HCT116 (cell line): ENCODE measurements at regions not wholly inside any gene's neighbourhood (a gene's known extent, or its start where the extent isn't known, plus 50 kb on each side); places are given as distances from the start of the nearest gene placed in this dataset.

ENCODE experiments used
- ATAC-seq: fragments of 200-7000 bp; cut with Tn5 transposase; 2 replicates; pipeline ENCODE4 v1.9.1; 2020; ENCODE audit warnings: mild to moderate bottlenecking, moderate library complexity
- BruUV-seq: library from RNA; stranded (reverse); fragments of 400-500 nt; replicated peaks from 2 replicates; lab custom pipeline; 2021; lab: Mats Ljungman, UMichigan
- CTCF ChIA-PET: fragments of 300-600 bp; sonication (Branson Sonifier 250); formaldehyde crosslinking; loops from one replicate; lab custom pipeline; 2021; ENCODE audit warnings: antibody characterized with exemption; lab: Charles Lee
- POLR2A ChIA-PET: fragments of 300-600, 350-600 bp; sonication (Branson Sonifier 250); formaldehyde crosslinking; loops from one replicate; lab custom pipeline; 2021; ENCODE audit warnings: antibody characterized with exemption; lab: Charles Lee
- RAD21 ChIA-PET, 2 experiments: fragments of 300-600 bp; sonication (Branson Sonifier 250); formaldehyde crosslinking; loops; one replicate each; lab custom pipeline; 2023; ENCODE audit warnings: low total read pairs in 2 of 2; ENCODE audit not compliant: uncharacterized antibody in 2 of 2, unreplicated experiment in 2 of 2, low non-redundant PET in 1 of 2; lab: Charles Lee
- DNase-seq: peaks from one replicate; pipeline ENCODE4 v3.0.0-alpha.2; 2010; ENCODE audit warnings: low read depth, low spot score
- H2AFZ ChIP-seq: fragments of 200-600 bp; shearing (Covaris generic), sonication (generic); 2 replicates; pipeline ENCODE4 v1.6.1; 2017; ENCODE audit warnings: low read depth, mixed run types, mixed read lengths, antibody characterized with exemption, low read length; ENCODE audit not compliant: poor library complexity, severe bottlenecking
- H3K27ac ChIP-seq: 2 replicates; pipeline ENCODE4 v1.5.1; 2012; ENCODE audit warnings: low read depth, low read length
- H3K27me3 ChIP-seq: fragments of 200-600 bp; sonication (generic); 2 replicates; pipeline ENCODE4 v1.6.1; 2016; ENCODE audit warnings: mixed run types, low read length, mixed read lengths; ENCODE audit not compliant: insufficient read depth
- H3K36me3 ChIP-seq, 2 experiments: fragments of 200-500 bp in 1 of 2; fragments of 200-600 bp in 1 of 2; sonication (Bioruptor generic) in 1 of 2; sonication (generic) in 1 of 2; 2 replicates each; pipeline versions ENCODE4 v1.5.1 to v1.6.1; 2014 to 2016; ENCODE audit warnings: low read length in 2 of 2, inconsistent platforms in 1 of 2, mixed read lengths in 1 of 2, mixed run types in 1 of 2; ENCODE audit not compliant: insufficient read depth in 2 of 2, control insufficient read depth in 1 of 2
- H3K4me1 ChIP-seq, 2 experiments: fragments of 200-600 bp in 1 of 2; sonication (generic) in 1 of 2; 2 replicates each; pipeline versions ENCODE4 v1.5.1 to v1.6.1; 2012 to 2017; ENCODE audit warnings: low read length in 2 of 2, inconsistent platforms in 1 of 2, mild to moderate bottlenecking in 1 of 2, mixed read lengths in 1 of 2, mixed run types in 1 of 2, moderate library complexity in 1 of 2; ENCODE audit not compliant: insufficient read depth in 2 of 2, control insufficient read depth in 1 of 2
- H3K4me2 ChIP-seq: fragments of 200-600 bp; sonication (generic); 2 replicates; pipeline ENCODE4 v1.6.1; 2017; ENCODE audit warnings: mixed run types, low read length, mixed read lengths
- H3K4me3 ChIP-seq, 2 experiments: fragments of 200-600 bp in 1 of 2; sonication (generic) in 1 of 2; replicated peaks in 1 of 2; 2 replicates each; pipeline ENCODE4 v1.5.1; 2011 to 2016; ENCODE audit warnings: low read length in 2 of 2, control low read depth in 1 of 2, low read depth in 1 of 2, mild to moderate bottlenecking in 1 of 2, mixed read lengths in 1 of 2, mixed run types in 1 of 2
- H3K79me2 ChIP-seq: fragments of 200-600 bp; sonication (generic); 2 replicates; pipeline ENCODE4 v1.6.1; 2017; ENCODE audit warnings: mild to moderate bottlenecking, mixed run types, low read length, moderate library complexity, mixed read lengths; ENCODE audit not compliant: insufficient read depth
- H3K9ac ChIP-seq: fragments of 200-600 bp; sonication (generic); 2 replicates; pipeline ENCODE4 v1.6.1; 2016; ENCODE audit warnings: low read length, mixed read lengths
- H3K9me2 ChIP-seq: fragments of 200-600 bp; sonication (generic), shearing (Covaris generic); 2 replicates; pipeline ENCODE4 v1.6.1; 2017; ENCODE audit warnings: mixed run types, mild to moderate bottlenecking, moderate library complexity; ENCODE audit not compliant: insufficient read depth
- H3K9me3 ChIP-seq, 2 experiments: fragments of 200-500 bp in 1 of 2; fragments of 200-600 bp in 1 of 2; sonication (Bioruptor generic) in 1 of 2; sonication (generic) in 1 of 2; 2 replicates each; pipeline ENCODE4 v1.6.1; 2014 to 2017; ENCODE audit warnings: low read length in 2 of 2, mixed read lengths in 2 of 2, inconsistent platforms in 1 of 2, low read depth in 1 of 2, mild to moderate bottlenecking in 1 of 2, mixed run types in 1 of 2, moderate library complexity in 1 of 2; ENCODE audit not compliant: control insufficient read depth in 1 of 2, insufficient read depth in 1 of 2
- H4K20me1 ChIP-seq: fragments of 200-600 bp; sonication (generic), shearing (Covaris generic); 2 replicates; pipeline ENCODE4 v1.6.1; 2017; ENCODE audit warnings: mixed run types, mild to moderate bottlenecking, moderate library complexity; ENCODE audit not compliant: insufficient read depth
- CBX3 ChIP-seq: IDR thresholded peaks from 2 replicates; pipeline ENCODE4 v1.6.1; 2012; ENCODE audit warnings: low read depth
- POLR2A ChIP-seq: IDR thresholded peaks from 2 replicates; pipeline ENCODE4 v1.7.0; 2011; ENCODE audit warnings: borderline replicate concordance; ENCODE audit not compliant: insufficient read depth, insufficient read length; ENCODE audit errors: extremely low read depth
- ZFX ChIP-seq: fragments of 450-650 bp; IDR thresholded peaks from 2 replicates; pipeline ENCODE4 v1.6.1; 2017
- intact Hi-C: fragments of 100-400 bp; cut with micrococcal nuclease; formaldehyde crosslinking; loops from 2 replicates; pipeline ENCODE4 v1.10.0; 2022
- TF ChIP-seq, protein P1 (sequence below): IDR thresholded peaks from 2 replicates; pipeline ENCODE4 v1.6.1; 2012; ENCODE audit warnings: low read depth
- TF ChIP-seq, protein P2 (sequence below), 3 experiments: fragments of 200-600 bp in 1 of 3; sonication (generic) in 1 of 3; IDR thresholded peaks in 2 of 3; conservative IDR thresholded peaks in 1 of 3; 2 replicates each; pipeline ENCODE4 v1.5.1; 2012 to 2017; ENCODE audit warnings: low read depth in 2 of 3, low read length in 2 of 3, antibody characterized with exemption in 1 of 3, borderline replicate concordance in 1 of 3, control low read depth in 1 of 3, mild to moderate bottlenecking in 1 of 3, mixed read lengths in 1 of 3, mixed run types in 1 of 3, moderate library complexity in 1 of 3; ENCODE audit not compliant: insufficient read depth in 1 of 3

DNA sequence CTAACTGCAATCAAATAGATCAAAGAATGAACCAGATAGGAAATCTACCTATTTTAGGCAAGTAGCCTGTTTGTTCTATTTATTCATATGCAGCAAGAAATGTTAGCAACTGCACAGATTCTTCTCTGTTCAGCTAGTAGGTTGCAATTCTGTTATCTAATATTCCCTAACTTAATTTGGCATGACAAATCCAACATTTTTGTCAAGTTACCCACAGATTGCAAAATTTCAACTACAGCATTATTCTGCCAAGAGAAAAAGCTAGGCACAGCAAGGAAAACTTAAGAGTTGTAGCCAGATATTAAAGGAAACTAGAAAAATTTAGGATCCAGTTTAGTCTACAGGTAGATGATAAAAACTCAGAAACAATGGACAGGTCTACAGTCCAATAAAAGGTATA lies 104.4 kb upstream of the SYNCRIP start:
- H4K20me1 ChIP-seq: no peaks in the 10 kb centered on the region
- BruUV-seq: no TSS peak
- TF ChIP-seq POLR2A (no peak), ZFX (no peak), CBX3 (no peak)
- TF ChIP-seq, protein P1, sequence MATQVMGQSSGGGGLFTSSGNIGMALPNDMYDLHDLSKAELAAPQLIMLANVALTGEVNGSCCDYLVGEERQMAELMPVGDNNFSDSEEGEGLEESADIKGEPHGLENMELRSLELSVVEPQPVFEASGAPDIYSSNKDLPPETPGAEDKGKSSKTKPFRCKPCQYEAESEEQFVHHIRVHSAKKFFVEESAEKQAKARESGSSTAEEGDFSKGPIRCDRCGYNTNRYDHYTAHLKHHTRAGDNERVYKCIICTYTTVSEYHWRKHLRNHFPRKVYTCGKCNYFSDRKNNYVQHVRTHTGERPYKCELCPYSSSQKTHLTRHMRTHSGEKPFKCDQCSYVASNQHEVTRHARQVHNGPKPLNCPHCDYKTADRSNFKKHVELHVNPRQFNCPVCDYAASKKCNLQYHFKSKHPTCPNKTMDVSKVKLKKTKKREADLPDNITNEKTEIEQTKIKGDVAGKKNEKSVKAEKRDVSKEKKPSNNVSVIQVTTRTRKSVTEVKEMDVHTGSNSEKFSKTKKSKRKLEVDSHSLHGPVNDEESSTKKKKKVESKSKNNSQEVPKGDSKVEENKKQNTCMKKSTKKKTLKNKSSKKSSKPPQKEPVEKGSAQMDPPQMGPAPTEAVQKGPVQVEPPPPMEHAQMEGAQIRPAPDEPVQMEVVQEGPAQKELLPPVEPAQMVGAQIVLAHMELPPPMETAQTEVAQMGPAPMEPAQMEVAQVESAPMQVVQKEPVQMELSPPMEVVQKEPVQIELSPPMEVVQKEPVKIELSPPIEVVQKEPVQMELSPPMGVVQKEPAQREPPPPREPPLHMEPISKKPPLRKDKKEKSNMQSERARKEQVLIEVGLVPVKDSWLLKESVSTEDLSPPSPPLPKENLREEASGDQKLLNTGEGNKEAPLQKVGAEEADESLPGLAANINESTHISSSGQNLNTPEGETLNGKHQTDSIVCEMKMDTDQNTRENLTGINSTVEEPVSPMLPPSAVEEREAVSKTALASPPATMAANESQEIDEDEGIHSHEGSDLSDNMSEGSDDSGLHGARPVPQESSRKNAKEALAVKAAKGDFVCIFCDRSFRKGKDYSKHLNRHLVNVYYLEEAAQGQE: no peak
- TF ChIP-seq, protein P2, sequence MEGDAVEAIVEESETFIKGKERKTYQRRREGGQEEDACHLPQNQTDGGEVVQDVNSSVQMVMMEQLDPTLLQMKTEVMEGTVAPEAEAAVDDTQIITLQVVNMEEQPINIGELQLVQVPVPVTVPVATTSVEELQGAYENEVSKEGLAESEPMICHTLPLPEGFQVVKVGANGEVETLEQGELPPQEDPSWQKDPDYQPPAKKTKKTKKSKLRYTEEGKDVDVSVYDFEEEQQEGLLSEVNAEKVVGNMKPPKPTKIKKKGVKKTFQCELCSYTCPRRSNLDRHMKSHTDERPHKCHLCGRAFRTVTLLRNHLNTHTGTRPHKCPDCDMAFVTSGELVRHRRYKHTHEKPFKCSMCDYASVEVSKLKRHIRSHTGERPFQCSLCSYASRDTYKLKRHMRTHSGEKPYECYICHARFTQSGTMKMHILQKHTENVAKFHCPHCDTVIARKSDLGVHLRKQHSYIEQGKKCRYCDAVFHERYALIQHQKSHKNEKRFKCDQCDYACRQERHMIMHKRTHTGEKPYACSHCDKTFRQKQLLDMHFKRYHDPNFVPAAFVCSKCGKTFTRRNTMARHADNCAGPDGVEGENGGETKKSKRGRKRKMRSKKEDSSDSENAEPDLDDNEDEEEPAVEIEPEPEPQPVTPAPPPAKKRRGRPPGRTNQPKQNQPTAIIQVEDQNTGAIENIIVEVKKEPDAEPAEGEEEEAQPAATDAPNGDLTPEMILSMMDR (IDR thresholded peaks at IDR 0.05 in 2 of 3, conservative IDR thresholded peaks at IDR 0.05 in 1 of 3; ENCODE audit: borderline replicate concordance in 1 of 3, insufficient read depth in 1 of 3, low read depth in 2 of 3, low read length in 2 of 3): no peak
- DNase-seq: no peak
- H3K9me2 ChIP-seq: no peaks in the 10 kb centered on the region
- no peaks in the 10 kb centered on the region for H3K79me2 ChIP-seq
- H2AFZ ChIP-seq: no peak overlapping the region
- no peak overlapping the region for H3K27ac ChIP-seq
- RAD21 ChIA-PET: no interaction called here
- POLR2A ChIA-PET: no interaction called here
- no peak overlapping the region for H3K4me3 ChIP-seq
- no peaks in the 10 kb centered on the region for H3K4me1 ChIP-seq
- no peak overlapping the region for H3K4me2 ChIP-seq
- H3K27me3 ChIP-seq: no peaks in the 10 kb centered on the region
- no peak overlapping the region for H3K9ac ChIP-seq
- CTCF ChIA-PET: interaction anchor here (1.0 kb wide), 1 partner anchor 10 kb away, joined by 3 read pairs; no protein-coding TSS in a partner anchor
- no peak for ATAC-seq
- no peaks in the 10 kb centered on the region for H3K36me3 ChIP-seq
- intact Hi-C loops: no loop called here
- H3K9me3 ChIP-seq: no peaks in the 10 kb centered on the region
